PC-3 (cell line): ENCODE measurements at regions not wholly inside any gene's neighbourhood (a gene's known extent, or its start where the extent isn't known, plus 50 kb on each side); places are given as distances from the start of the nearest gene placed in this dataset.

Source experiments
- CTCF ChIP-seq: fragments of 300-600 bp; sonication (generic); conservative IDR thresholded peaks from 2 replicates; pipeline ENCODE4 v1.5.1; 2017; ENCODE audit warnings: antibody characterized with exemption, low read depth, mild to moderate bottlenecking, low read length
- EZH2 ChIP-seq: fragments of 300-600 bp; sonication (generic); IDR thresholded peaks from one replicate; pipeline ENCODE4 v1.6.1; 2017; ENCODE audit warnings: antibody characterized with exemption, mild to moderate bottlenecking, low read length; ENCODE audit not compliant: unreplicated experiment

- no peak for TF ChIP-seq CTCF
- TF ChIP-seq EZH2, result no peak
Measured at GRCh38 chr12:67475725-67476124, 172.8 kb upstream of the DYRK2 start.
